Stimulated activated CD4-positive, alpha-beta T cell treated with anti-CD3 and anti-CD28 coated beads, Interleukin-1b, Interleukin-23, amount 100 ng/mL, for 24 hours (primary cell): ENCODE measurements at regions not wholly inside any gene's neighbourhood (a gene's known extent, or its start where the extent isn't known, plus 50 kb on each side); places are given as distances from the start of the nearest gene placed in this dataset.
"Not testable (repeated sequence)": the region's sequence is repeated elsewhere in the genome, so short reads cannot be mapped to it uniquely, and the experiment has no call there.

Experiments
- DNase-seq, 4 experiments: peaks; one replicate each; pipeline ENCODE4 v3.0.0-alpha.2; 2020; ENCODE audit warnings: low read depth in 4 of 4, low spot score in 1 of 4

DNA sequence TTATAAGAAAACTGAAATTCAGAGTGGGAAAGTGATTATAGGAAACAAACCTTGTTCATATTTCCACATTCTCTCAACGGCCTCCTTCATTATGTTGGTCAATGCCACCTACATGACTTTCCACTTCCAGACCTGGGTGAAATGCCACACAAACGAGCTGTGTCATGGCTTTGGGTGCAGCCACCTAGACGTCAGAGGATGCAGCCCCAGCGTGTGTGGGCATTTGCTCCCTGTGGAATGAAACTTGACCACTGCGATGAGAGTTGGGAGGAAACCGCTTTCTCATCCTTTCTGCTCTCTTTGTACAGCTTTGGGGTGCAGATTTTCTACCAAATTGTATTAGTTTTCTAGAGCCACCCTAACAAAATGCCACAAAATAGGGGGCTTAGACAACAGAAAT, 291.0 kb downstream of the CYRIA start:
- DNase-seq, result no peak

DNA sequence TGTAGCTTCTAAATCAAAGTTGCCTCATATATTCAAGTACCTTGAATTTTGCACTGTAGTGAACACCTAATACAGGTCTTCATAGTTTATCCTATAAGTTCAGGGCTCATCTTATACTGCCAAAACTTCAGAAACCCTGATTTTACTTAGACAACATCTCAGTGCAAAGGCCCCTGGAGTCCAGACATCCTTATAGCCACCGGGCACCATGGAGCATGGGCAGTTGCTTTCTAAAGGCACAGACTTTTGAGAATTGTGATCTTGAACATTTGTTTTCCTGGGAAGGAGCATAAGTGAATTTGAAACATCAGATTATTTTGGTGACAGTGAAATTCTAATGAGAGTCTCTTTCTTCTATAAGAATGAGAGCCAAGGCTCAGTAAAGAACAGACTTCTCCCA, 292.3 kb downstream of the CYRIA start:
- no peak for DNase-seq

DNA sequence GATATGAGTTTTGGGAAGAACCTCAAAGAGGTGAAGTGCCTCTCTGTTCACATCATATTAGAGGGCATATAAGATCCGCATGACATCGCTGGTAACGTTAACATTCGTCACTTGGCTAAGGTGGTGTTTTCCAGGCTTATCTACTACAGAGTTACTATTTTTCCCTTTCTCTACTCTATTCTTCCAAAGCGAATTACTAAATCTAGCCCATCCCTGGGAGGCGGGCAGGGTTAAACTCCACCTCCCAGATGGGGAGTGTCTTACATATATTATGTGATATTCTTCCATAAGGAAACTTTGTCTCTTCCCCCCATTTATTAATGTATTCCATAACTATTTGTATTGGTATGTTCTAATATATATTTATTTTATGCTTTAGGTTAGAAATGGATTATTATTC, 293.9 kb downstream of the CYRIA start:
- DNase-seq, result no peak

DNA sequence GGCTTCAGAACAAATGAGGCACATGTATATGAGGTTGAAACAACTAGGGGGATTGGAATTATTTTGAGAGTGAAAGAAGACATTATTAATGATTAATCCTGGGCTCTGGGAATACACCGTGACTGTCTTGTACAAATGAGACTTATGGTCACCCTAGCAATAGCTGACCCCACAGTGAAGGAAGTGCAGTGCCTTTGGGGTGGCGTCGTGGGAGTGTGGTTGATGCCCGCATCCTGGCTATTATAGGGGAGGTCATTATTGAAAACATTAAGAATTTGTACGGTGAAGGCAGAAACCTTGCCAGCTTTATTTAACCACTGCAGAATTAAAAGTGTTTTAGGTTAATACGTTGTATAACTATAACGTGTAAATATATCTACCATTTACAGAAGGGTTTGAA, 296.7 kb downstream of the CYRIA start:
- DNase-seq, result no peak

DNA sequence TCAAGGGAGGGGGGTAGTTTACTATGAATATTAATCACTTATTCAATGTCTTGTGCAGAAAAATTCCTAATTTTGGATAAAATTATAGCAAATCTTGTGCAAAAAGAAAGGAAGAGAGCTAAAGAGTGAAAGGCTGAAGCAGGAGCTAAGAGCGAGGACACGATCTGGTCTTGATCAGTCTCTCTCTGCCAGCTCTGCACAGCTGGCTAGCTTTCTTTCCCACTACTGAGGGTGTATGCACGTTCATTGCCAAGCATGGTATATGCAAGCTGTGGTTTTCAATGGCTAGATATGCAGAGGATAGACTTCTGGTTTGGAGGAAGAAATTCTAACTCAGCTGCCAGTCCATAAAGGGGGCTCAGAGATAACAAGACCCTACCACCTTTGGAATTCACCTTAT, 297.3 kb downstream of the CYRIA start:
- no peak for DNase-seq

DNA sequence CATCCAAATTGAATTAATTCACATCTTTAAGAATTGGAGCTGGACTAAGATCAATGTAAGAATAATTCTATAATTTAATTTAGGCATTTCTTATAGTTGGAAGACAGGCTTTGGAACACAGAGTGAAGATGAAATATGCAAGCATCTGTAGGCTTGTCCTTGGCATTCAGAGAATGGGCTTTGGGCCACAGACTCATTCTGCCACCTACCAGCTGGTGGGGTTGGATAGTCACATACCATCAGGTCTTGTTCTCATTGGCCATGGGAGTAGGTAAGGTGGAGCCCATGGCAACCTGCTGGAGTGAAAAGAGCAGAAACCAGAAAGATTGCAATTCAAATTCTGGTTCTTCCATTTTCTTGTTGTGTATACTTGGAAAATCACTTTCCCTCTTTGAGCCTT, 300.3 kb downstream of the CYRIA start:
- no peak for DNase-seq

DNA sequence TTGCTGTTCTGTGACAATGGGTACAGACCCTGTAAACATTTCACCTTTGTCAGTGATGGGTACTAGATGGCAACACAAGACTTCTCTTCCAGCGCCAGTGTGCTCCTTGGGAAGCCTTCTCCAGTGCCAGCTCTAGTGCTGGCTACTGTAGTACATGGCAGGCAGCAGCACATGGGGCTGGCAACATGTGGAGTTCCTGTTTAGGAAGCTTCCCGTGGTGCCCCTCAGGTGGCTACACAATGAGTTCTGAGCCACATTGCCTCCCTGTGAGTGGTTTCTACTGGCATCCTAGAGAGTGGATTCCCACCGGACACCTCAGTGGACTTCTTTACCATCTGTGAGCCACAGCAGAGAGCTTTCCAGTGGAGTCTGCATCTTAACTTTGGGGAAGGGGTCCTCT, 302.1 kb downstream of the CYRIA start:
- DNase-seq, result no peak

DNA sequence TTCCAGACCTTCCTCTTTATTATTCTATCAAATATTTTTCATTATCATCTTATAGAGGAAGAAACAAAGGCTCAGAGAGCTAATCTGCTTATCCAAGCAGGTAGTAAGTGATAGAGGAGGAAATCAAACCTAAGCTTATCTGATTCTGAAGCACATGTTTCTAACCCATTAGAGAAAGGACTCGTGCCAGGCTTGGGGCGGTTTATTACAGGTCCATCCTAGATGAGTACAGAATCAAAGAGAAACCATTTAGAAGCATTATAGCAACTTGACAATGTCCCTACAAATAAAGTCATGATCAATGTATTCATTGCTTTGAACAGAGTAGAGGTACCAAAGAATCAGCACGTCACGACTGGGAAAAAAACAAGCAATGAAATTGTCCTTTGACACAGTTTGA, 303.0 kb downstream of the CYRIA start:
- no peak for DNase-seq

DNA sequence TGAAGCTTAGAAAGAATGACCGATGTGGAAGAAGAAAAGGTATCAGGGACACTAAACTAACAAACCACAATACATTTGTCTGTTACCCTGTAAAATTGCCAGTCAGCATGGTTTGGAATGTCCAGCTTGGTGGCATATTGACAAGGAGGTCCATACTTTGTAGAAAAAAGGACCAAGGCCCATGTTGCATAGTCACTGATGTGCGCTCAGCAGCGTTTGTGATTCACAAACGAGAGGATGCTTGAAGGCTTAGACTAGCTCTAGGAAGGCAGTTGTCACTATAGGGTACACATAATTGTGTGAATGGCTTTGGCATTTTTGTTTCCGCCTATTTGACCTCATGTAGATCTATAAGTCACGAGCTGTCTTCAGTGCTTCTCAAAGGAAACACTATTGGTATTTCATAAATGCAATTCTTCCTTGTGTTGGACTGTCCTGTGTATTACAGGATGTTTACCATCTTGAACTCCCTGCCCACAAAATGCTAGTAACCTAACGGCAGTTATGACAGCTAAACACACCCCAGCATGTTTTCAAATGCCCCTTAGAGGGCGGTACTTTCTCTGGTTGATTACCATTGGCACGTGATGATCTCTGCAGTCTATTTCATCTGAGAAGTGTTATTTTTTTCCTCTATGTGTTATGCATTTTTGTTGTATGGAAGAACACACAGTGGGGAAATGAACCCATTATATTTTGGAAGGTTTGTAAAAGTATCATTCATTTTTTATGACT, 304.2 kb downstream of the CYRIA start:
- DNase-seq, result no peak

DNA sequence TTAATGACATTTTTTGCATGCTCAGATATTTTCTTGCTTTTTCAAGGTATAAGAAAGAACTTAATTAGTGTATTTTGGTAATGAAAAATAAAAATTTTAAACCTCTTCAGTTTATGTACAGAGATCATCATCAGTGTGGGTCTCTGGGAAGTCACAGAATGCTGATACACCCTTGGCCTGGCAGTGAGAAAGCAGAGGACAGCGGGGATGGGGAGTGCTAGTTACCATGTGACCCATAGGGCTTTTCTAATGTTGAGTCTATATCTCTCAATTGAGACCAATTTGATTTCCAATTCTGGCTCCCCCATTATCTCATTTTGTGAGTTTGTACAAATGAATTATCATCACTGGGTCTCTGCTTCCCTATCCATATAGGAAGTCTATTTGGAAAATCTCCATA, 305.7 kb downstream of the CYRIA start:
- DNase-seq, result no peak

DNA sequence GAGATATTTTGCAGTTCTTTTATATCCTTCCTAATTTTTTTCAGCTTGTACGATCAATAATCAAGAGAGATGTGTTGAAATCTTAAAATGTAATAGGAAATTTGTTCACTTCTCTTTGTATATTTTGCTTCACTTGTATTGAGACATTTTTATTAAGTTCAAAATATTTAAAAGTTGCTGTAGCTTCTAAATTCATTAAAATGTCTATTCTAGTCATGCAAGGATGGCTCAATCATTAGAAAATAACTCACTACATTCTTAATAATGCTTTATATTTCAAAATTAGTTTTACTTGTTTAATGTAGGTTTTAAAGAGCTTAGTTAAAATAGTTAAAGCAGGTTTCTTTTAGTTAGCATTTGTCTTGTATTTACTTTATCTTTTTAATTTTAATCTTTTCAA, 308.4 kb downstream of the CYRIA start:
- DNase-seq, result no peak

DNA sequence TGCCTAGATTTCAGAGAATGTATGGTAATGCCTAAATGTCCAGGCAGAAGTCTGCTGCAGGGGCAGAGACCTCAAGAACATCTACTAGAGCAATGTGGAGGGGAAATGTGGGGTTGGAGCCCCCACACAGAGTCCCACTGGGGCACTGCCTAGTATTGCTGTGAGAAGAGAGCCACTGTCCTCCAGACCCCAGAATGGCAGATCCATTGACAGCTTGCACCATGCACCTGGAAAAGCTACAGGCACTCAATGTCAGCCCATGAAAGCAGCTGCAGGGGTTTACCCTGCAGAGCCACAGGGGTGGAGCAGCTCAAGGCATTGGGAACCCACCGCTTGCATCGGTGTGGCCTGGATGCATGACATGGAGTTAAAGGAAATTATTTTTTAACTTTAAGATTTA, 314.1 kb downstream of the CYRIA start:
- DNase-seq, result no peak

DNA sequence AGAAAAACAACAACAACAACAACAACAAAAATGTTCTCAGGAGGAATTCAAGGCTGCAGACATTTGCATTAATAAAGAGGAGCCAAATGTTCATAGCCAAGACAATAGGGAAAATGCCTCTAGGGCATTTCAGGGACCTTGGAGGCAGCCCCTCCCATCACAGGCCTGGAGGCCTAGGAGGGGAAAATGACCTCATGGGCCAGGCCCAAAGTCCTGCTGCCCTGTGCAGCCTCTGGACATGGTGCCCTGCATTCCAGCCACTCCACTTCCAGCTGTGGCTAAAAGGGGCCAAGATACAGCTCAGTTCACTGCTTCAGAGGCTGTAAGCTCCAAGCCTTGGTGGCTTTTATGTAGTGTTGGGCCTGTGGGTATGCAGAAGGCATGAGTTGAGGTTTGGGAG, 314.5 kb downstream of the CYRIA start:
- no peak for DNase-seq

DNA sequence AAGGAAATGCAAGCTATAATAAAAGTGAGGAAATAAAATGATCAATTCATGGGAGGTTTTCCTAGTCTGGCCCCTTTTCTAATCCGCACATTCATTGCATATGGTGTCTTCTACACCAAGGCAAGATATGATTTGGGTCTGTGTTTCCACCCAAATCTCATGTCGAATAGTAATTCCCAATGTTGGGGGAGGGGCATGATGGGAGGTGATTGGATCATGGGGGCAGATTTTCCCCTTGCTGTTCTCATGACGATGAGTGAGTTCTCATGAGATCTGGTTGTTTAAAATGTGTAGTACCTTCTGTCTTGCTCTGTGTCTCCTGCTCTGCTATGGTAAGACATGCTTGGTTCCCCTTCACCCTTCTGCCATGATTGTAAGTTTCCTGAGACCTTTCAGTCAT, 315.4 kb downstream of the CYRIA start:
- no peak for DNase-seq

DNA sequence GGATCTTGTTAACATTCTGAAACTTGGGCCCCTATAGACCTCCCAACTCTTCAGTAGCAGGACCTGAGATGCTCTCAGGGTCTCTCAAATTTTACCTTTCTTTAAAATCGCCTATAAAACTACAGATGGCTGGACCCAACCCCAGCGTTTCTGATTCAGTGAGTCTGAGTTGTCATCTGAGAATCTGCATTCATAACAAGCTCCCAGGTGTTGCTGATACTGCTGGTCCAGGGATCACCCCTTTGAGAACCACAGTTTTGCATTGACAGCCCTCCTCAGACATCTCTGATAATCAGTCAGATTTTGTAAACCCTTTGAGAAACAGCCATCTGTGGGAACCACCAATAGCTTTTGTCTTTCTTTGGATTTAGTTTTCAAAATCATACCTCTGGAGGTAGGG, 315.8 kb downstream of the CYRIA start:
- DNase-seq, result no peak

DNA sequence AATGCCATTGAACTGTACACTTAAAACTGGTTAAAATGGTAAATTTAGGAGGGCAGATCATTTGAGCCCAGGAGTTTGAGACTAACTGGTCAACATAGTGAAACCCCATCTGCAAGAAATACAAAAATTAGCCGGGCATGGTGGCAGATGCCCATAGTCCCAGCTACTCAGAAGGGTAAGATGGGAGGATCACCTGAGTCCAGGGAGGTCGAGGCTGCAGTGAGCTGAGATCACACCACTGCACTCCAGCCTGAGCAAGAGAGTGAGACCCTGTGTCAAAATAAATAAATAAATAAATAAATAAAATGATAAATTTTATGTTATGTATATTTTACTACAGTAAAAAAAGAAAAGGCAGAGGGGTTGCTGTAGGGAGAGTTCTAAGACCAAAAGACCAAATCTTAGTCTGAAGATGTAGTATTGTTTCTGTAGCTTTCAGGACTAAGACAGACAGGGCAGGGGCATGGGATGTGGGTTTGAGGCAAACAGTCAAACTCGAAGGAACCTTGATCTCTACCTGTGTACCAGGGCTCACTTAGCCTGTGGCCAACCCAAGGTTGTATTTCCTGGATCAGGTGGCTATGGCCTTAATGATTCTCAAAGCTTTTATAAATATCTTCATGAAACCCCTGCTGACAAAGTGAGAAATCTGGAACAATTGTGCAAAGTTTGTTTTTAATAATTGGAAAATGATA, 316.7 kb downstream of the CYRIA start:
- DNase-seq, result no peak

DNA sequence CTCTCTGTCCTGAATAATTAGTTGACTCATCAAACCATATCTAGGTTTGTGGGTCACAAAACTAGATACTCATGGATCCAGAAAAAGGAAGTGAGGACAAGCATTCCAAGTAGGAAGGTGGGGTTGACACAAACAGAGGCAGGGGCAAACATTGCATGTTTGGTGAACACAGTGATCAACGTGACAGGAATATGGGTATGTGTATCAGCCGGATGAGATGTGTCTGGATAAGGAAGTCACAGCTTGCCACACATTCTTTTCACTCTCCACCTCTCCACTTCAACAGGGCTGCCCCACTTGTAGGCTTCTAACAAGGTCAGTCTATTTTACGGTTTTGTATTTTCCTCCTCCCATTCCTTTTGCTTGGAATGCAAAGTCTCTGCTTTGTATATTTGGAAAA, 319.0 kb downstream of the CYRIA start:
- no peak for DNase-seq

DNA sequence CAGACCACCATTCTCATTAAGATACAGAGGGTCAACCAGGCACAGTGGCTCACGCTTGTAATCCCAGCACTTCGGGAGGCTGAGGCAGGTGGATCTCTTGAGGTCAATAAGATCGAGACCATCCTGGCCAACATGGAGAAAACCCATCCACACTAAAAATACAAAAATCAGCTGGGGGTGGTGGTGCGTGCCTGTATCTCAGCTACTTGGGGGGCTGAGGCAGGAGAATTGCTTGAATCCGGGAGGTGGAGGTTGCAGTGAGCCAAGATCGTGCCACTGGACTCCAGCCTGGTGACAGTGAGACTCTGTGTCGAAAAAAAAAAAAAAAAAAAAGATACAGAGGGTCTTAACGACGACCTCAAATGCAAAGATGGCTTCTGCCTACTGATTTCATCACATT, 320.4 kb downstream of the CYRIA start:
- DNase-seq, result not testable (repeated sequence)

DNA sequence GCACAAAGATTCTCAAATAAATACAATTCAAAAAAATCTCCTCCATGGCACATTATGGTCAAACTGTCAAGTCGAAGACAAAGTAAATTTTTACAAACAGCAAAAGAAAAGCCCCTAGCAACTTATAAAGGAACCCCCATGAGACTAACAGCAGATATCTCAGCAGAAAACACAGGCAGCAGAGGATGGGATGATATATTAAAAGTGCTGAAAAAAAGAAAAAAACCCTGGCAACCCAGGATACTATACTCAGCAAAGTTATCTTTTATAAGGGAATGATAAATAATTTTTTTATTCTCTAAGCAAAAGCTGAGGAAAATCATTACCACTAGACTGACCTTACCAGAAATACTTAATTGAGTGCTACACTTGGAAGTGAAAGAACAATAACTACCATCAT, 326.4 kb downstream of the CYRIA start:
- DNase-seq, result no peak

DNA sequence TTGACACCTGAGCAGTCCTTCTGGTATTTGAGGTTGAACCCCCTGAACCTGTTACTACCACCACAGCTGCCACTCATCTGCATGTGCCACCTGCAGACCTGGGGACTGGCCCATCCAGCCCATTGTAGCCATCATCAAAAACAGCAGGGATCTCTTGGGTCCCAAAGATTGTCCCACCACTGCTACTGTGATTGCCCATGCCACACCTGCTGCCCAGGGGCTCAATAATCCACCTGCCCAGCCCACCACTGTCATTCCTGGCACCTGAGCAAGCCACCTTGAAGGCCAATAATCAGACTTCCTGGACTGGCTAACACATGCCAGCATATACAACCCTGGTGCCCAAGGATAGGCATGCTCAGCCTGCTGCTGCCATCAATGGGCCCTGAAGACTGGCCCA, 327.6 kb downstream of the CYRIA start:
- DNase-seq, result no peak

DNA sequence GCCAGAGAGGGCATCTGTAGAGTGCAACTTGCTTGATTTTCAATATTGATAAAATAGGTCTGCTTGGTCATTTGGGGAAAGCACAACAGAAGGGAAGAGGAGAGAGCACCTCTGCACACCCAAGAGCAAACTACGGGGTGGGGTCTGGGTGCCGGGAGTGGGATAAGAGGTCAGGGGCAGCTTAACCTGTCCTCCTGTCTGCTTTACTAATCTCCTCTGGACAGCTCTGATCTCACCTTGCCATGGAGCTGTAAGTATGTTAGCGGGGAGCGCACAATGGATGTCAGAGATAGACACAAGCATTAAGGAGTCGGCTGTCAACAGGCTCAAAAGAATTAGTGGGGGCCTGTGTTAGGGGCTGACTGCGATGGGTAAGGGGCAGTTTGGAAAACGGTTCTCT, 328.7 kb downstream of the CYRIA start:
- no peak for DNase-seq

DNA sequence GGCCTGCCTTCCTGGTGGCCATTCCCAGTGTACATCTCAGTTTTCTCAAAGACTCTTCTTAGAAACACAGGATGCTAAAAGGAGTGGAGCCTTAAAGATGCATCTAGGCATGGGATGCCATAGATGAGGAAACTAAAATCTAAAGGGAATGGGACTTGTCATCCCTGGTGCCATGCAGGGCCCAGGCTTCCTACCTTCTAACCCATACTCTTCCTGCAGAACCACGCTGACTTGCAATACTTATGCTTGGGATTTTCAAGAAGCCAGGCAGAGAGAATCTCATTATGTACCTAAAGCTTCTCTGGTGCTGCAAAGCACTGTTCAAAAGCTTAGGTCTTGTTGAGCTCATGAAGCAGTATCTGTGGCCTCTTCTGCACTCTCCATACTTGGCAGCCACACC, 329.1 kb downstream of the CYRIA start:
- no peak for DNase-seq

DNA sequence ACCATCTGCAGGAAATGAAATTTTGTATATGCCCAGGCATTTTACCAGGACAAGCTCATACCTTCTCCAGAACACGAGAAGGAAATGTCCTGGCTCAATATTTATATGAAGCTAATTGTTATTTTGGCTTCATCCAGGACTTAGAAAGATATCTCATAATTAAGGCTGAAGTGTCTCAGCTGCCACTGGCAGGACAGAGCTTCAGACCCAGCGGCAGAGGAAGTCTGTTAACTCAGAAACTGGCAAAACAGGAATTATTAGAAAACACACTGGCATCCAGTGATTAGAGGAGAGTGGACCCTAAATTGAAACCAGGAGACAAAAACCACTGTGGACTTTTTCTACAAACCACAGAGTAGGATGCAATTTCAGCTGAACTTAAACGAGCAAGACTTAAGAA, 329.7 kb downstream of the CYRIA start:
- no peak for DNase-seq
